ENCODE measurements at regions not wholly inside any gene's neighbourhood (a gene's known extent, or its start where the extent isn't known, plus 50 kb on each side); places are given as distances from the start of the nearest gene placed in this dataset.

DNA sequence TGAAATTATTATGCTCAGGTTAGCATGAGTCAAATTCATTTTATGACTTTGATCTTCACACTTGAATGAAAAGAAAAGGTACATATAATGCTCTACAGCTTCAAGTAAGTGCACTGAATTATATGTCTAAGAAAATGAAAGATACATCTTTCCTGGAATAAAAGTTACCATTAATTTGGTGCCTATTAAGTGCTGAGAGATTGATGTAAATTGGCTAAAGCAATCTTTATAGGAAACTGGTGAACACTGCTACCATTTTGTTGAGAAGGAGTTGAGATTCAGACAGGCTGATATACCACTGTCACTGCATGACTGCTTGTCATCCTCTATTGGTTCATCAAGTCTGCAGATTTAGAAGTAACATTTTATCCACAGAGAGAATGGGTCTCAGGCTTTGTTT is 416.8 kb upstream of the SPRY2 start:
- TF ChIP-seq RAD21 (IDR thresholded peaks at IDR 0.05): no peak
- no peak for TF ChIP-seq FOXA1 (IDR thresholded peaks at IDR 0.05)
- no peak for TF ChIP-seq SP1 (IDR thresholded peaks at IDR 0.05)
- TF ChIP-seq HNF4A (conservative IDR thresholded peaks at IDR 0.05): no peak
- TF ChIP-seq YY1 (IDR thresholded peaks at IDR 0.05): no peak
- TF ChIP-seq EGR1 (IDR thresholded peaks at IDR 0.05; ENCODE audit: low read depth in 2 of 2): no peak
- no peak for TF ChIP-seq GABPA (IDR thresholded peaks at IDR 0.05 in 1 of 2, conservative IDR thresholded peaks at IDR 0.05 in 1 of 2)
- TF ChIP-seq ZBTB33 (IDR thresholded peaks at IDR 0.05): no peak
- TF ChIP-seq TAF1 (conservative IDR thresholded peaks at IDR 0.05): no peak
- TF ChIP-seq JUND (IDR thresholded peaks at IDR 0.05): no peak
- TF ChIP-seq, protein P1, sequence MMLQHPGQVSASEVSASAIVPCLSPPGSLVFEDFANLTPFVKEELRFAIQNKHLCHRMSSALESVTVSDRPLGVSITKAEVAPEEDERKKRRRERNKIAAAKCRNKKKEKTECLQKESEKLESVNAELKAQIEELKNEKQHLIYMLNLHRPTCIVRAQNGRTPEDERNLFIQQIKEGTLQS (IDR thresholded peaks at IDR 0.05): no peak
- no peak for TF ChIP-seq NR2F2 (IDR thresholded peaks at IDR 0.05)
- Histone ChIP-seq H3K27ac (ENCODE audit: low read depth in 1 of 2, low read length in 2 of 2) (no peak overlapping the region), H3K36me3 (ENCODE audit: control insufficient read depth in 4 of 4, insufficient read depth in 3 of 4, low read depth in 1 of 4, low read length in 3 of 4) (no peaks in the 10 kb centered on the region), H3K9me3 (ENCODE audit: control insufficient read depth in 4 of 4, low read length in 3 of 4) (no peaks in the 10 kb centered on the region), H3K4me1 (ENCODE audit: control insufficient read depth in 4 of 4, insufficient read depth in 4 of 4, low read length in 3 of 4) (no peaks in the 10 kb centered on the region), H3K9ac (ENCODE audit: low read depth in 1 of 2, low read length in 2 of 2) (no peak overlapping the region), H3K27me3 (ENCODE audit: control insufficient read depth in 4 of 4, insufficient read depth in 4 of 4, low read length in 3 of 4) (no peaks in the 10 kb centered on the region), H3K4me3 (ENCODE audit: low read depth in 1 of 3, low read length in 3 of 3) (no peak overlapping the region)
- no peak for DNase-seq (ENCODE audit: low spot score)

GRCh38 chr13:80755910-80756309 is 415.0 kb upstream of the SPRY2 start:
- H3K9me3 ChIP-seq (ENCODE audit: control insufficient read depth in 4 of 4, low read length in 3 of 4): no peaks in the 10 kb centered on the region
- TF ChIP-seq, protein P1 (IDR thresholded peaks at IDR 0.05): no peak
- TF ChIP-seq SP1 (IDR thresholded peaks at IDR 0.05): no peak
- TF ChIP-seq EGR1 (IDR thresholded peaks at IDR 0.05; ENCODE audit: low read depth in 2 of 2): no peak
- TF ChIP-seq FOXA2 (IDR thresholded peaks at IDR 0.05): no peak
- TF ChIP-seq RAD21 (IDR thresholded peaks at IDR 0.05): no peak
- no peak for TF ChIP-seq JUND (IDR thresholded peaks at IDR 0.05)
- TF ChIP-seq CTCF (IDR thresholded peaks at IDR 0.05; ENCODE audit: low read depth, low read length, missing input control): no peak
- TF ChIP-seq ZBTB33 (IDR thresholded peaks at IDR 0.05): no peak
- TF ChIP-seq GABPA (IDR thresholded peaks at IDR 0.05 in 1 of 2, conservative IDR thresholded peaks at IDR 0.05 in 1 of 2): no peak
- TF ChIP-seq MAX (IDR thresholded peaks at IDR 0.05): no peak
- TF ChIP-seq TAF1 (conservative IDR thresholded peaks at IDR 0.05): no peak
- no peak for TF ChIP-seq HNF4A (conservative IDR thresholded peaks at IDR 0.05)
- TF ChIP-seq YY1 (IDR thresholded peaks at IDR 0.05): no peak
- TF ChIP-seq RXRA (IDR thresholded peaks at IDR 0.05): no peak
- TF ChIP-seq NR2F2 (IDR thresholded peaks at IDR 0.05): no peak
- no peak for TF ChIP-seq REST (IDR thresholded peaks at IDR 0.05)
- TF ChIP-seq FOXA1 (IDR thresholded peaks at IDR 0.05): no peak
- TF ChIP-seq HNF4G (IDR thresholded peaks at IDR 0.05): no peak
- no peak for DNase-seq (ENCODE audit: low spot score)
- no peak overlapping the region for H3K4me3 ChIP-seq (ENCODE audit: low read depth in 1 of 3, low read length in 3 of 3)
- no peak overlapping the region for H3K27ac ChIP-seq (ENCODE audit: low read depth in 1 of 2, low read length in 2 of 2)
- H3K9ac ChIP-seq (ENCODE audit: low read depth in 1 of 2, low read length in 2 of 2): no peak overlapping the region
- no peaks in the 10 kb centered on the region for H3K36me3 ChIP-seq (ENCODE audit: control insufficient read depth in 4 of 4, insufficient read depth in 3 of 4, low read depth in 1 of 4, low read length in 3 of 4)
- H3K4me1 ChIP-seq (ENCODE audit: control insufficient read depth in 4 of 4, insufficient read depth in 4 of 4, low read length in 3 of 4): no peaks in the 10 kb centered on the region
- no peaks in the 10 kb centered on the region for H3K27me3 ChIP-seq (ENCODE audit: control insufficient read depth in 4 of 4, insufficient read depth in 4 of 4, low read length in 3 of 4)
- WGBS: 69% methylated on average over 1 of the region's 1 CpG
